LNCAP (cell line): ENCODE measurements at regions not wholly inside any gene's neighbourhood (a gene's known extent, or its start where the extent isn't known, plus 50 kb on each side); places are given as distances from the start of the nearest gene placed in this dataset.

Experiments
- TF ChIP-seq, protein P1 (sequence below): fragments of 450-650 bp; IDR thresholded peaks from 2 replicates; pipeline ENCODE4 v1.5.1; 2017; ENCODE audit warnings: mild to moderate bottlenecking

DNA sequence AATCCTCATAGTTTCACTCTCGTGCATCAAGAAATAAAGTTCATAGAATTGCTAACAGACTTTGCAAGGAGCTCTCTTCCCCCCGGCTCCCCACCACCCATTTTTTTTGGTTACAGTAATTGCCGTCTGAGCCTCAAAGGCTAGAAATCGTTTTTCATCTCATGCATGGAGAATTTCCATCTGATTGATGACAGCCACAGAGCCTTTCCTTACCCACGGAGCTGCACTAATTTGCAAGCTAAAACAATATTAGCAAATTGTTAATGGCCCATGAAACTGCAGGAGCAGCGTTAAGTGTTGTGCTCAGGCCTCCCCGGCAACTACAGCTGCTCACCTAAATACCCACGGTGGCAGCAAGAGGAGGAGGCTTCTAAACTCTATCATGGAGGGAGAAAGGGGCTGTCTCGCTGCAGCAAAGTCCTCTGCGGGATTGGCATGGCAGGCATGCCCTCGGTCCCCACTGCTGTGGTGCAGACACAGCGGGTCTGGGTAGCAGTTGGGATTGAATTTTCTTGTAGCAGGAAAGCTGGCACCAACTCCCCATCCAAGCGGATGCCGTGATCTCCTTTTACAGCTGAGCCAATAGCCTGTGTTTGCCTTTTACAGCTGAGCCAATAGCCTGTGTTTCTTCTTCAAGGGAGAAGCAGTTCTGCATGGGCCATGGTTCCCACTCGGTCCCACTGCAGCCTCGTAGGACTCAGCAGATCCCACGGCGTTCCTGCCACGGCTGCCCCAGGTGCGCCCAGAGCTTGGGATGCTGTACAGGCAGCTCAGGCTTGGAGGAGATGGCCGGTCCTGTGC is 412.3 kb downstream of the BRD1 start:
- TF ChIP-seq, protein P1, sequence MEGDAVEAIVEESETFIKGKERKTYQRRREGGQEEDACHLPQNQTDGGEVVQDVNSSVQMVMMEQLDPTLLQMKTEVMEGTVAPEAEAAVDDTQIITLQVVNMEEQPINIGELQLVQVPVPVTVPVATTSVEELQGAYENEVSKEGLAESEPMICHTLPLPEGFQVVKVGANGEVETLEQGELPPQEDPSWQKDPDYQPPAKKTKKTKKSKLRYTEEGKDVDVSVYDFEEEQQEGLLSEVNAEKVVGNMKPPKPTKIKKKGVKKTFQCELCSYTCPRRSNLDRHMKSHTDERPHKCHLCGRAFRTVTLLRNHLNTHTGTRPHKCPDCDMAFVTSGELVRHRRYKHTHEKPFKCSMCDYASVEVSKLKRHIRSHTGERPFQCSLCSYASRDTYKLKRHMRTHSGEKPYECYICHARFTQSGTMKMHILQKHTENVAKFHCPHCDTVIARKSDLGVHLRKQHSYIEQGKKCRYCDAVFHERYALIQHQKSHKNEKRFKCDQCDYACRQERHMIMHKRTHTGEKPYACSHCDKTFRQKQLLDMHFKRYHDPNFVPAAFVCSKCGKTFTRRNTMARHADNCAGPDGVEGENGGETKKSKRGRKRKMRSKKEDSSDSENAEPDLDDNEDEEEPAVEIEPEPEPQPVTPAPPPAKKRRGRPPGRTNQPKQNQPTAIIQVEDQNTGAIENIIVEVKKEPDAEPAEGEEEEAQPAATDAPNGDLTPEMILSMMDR: no peak

DNA sequence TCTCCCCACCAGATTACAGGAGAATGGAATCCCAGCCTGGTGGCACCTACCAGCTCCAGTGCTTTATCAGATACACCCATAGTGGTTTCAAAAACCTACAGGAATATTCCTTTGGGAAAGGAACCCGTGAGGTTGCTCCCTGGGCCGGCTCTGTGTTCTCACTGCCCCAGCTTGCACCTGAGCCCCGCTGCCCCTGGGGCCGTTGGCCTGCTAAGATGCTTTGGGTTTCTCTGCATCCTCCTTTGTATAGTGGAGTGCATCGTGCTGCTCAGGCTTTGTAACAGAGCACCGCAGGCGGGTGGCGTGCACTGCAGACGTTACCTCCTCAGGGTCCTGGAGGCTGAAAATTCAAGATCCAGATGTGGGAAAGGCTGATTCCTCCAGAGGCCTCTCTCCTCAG is 414.1 kb downstream of the BRD1 start:
- TF ChIP-seq, protein P1: no peak

GRCh38 chr22:49413146-49413545 is 414.5 kb downstream of the BRD1 start:
- TF ChIP-seq, protein P1: no peak

DNA sequence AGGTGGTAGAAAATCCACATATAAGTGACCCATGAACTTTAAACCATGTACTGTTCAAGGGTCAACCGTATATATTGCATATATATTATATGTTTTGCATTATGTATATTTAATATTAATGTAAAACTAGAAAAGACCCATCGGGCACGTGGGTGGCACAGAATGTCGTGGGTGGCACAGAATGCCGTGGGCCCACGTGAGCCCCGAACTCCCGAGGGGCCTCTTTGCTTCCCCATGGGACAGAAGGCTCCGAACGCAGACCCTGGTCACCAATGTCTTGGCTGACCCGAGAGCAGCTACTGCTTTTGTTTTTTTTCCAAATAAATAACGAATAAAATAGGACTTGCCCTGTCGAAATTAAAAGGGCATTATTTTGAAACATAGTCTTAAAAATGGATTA is 415.4 kb downstream of the BRD1 start:
- TF ChIP-seq, protein P1: no peak

DNA sequence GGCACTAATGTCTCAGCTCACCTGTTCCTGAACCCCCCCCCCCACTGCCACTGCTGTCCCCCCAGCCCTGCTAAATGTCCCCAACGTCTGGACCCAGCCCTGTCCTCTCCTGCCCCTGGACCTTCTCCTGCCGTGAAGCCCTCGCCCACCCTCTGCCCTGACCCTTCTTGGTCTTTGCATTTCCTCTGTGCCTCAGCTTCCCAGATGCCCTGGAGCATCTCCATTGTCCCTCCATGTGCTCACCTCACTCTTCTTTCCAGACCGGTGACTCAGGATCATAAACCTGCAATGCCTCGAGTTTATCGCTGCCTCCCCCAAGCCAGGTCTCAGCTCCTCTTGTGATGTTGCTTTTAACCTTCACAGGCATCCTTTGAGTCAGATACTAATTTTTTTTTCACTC is 416.4 kb downstream of the BRD1 start:
- TF ChIP-seq, protein P1: no peak

DNA sequence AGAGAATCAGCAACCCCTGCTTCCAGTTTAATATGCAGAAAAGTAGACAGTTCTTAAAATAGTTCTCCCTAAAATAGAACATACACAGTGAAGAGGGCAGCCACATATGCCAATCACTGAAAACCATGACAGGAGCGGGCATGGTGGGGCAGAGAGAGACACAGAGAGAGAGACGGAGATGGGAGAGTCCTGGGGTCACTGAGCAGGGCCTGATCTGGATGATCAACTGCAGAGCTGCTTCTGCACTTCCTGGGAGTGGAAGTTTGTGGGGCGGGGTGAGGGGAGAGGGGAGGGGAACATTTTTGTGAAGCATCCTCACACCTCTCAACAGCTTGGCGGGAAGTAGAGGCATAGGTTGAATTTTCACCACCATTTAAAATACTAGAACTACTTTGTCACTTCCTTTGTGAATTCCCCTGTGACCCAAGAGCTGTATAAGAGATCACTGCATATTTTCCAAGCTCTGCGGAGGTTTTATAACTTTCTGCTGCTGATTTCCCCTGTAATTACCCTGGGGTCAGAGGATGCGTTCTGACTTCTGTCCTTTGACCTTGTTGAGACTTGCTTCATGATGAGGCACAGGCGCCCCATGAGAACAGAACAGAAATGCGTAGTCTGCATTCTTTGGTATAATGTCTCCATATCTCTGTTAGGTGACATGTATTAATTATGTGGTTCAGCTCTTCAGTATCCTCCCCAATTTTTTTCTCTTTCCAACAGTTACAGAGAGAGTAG is 419.4 kb downstream of the BRD1 start:
- TF ChIP-seq, protein P1: no peak

- TF ChIP-seq, protein P1: no peak
Measured at GRCh38 chr22:49406879-49407587, 420.6 kb downstream of the BRD1 start.
